ENCODE measurements at regions not wholly inside any gene's neighbourhood (a gene's known extent, or its start where the extent isn't known, plus 50 kb on each side); places are given as distances from the start of the nearest gene placed in this dataset.

GRCh38 chr9:14478175-14479162, 164.5 kb upstream of the NFIB start:
- Histone ChIP-seq H3K36me3 (ENCODE audit: control insufficient read depth, insufficient read depth, low read length) (no peaks in the 10 kb centered on the region), H3K4me3 (ENCODE audit: low read depth, low read length) (no peak overlapping the region), H3K27me3 (ENCODE audit: control insufficient read depth, insufficient read depth, low read length) (no peaks in the 10 kb centered on the region)
- no peak for DNase-seq (ENCODE audit: low read depth)
- TF ChIP-seq CTCF (IDR thresholded peaks at IDR 0.05; ENCODE audit: insufficient read depth, low read length, poor library complexity, severe bottlenecking), result no peak

GRCh38 chr9:14471041-14471440, 157.1 kb upstream of the NFIB start:
- TF ChIP-seq CTCF (IDR thresholded peaks at IDR 0.05; ENCODE audit: insufficient read depth, low read length, poor library complexity, severe bottlenecking), result no peak
- Histone ChIP-seq H3K4me3 (ENCODE audit: low read depth, low read length) (no peak overlapping the region), H3K36me3 (ENCODE audit: control insufficient read depth, insufficient read depth, low read length) (no peaks in the 10 kb centered on the region), H3K27me3 (ENCODE audit: control insufficient read depth, insufficient read depth, low read length) (peaks cover 4% of the 10 kb centered on the region)
- no peak for DNase-seq (ENCODE audit: low read depth)

- no peak for DNase-seq (ENCODE audit: low read depth)
- Histone ChIP-seq H3K36me3 (ENCODE audit: control insufficient read depth, insufficient read depth, low read length) (no peaks in the 10 kb centered on the region), H3K4me3 (ENCODE audit: low read depth, low read length) (no peak overlapping the region), H3K27me3 (ENCODE audit: control insufficient read depth, insufficient read depth, low read length) (peaks cover 4% of the 10 kb centered on the region)
- TF ChIP-seq CTCF (IDR thresholded peaks at IDR 0.05; ENCODE audit: insufficient read depth, low read length, poor library complexity, severe bottlenecking), result no peak
Observed at GRCh38 chr9:14467675-14468374, 153.9 kb upstream of the NFIB start.

- no peak for TF ChIP-seq CTCF (IDR thresholded peaks at IDR 0.05; ENCODE audit: insufficient read depth, low read length, poor library complexity, severe bottlenecking)
- no peaks in the 10 kb centered on the region for H3K36me3 ChIP-seq (ENCODE audit: control insufficient read depth, insufficient read depth, low read length)
- DNase-seq (ENCODE audit: low read depth), result no peak
- H3K27me3 ChIP-seq (ENCODE audit: control insufficient read depth, insufficient read depth, low read length), result peaks cover 4% of the 10 kb centered on the region
- H3K4me3 ChIP-seq (ENCODE audit: low read depth, low read length), result no peak overlapping the region
Observed at GRCh38 chr9:14466828-14467227, 152.9 kb upstream of the NFIB start.

- H3K36me3 ChIP-seq (ENCODE audit: control insufficient read depth, insufficient read depth, low read length), result no peaks in the 10 kb centered on the region
Observed at GRCh38 chr9:14466429-14466818, 152.5 kb upstream of the NFIB start.

More at GRCh38 chr9:14466429-14466818, 152.5 kb upstream of the NFIB start:
- no peak for DNase-seq (ENCODE audit: low read depth)
- no peak overlapping the region for H3K4me3 ChIP-seq (ENCODE audit: low read depth, low read length)
- TF ChIP-seq CTCF (IDR thresholded peaks at IDR 0.05; ENCODE audit: insufficient read depth, low read length, poor library complexity, severe bottlenecking), result no peak
- H3K27me3 ChIP-seq (ENCODE audit: control insufficient read depth, insufficient read depth, low read length), result peaks cover 4% of the 10 kb centered on the region

All from kidney epithelial cell (primary cell).